IMR-90 (cell line): ENCODE measurements at regions not wholly inside any gene's neighbourhood (a gene's known extent, or its start where the extent isn't known, plus 50 kb on each side); places are given as distances from the start of the nearest gene placed in this dataset.

Source experiments
- CEBPB ChIP-seq: IDR thresholded peaks from 2 replicates; pipeline ENCODE4 v1.6.1; 2012; ENCODE audit warnings: low read depth, low read length, improper control_type of control experiment
- CTCF ChIP-seq: conservative IDR thresholded peaks from 2 replicates; pipeline ENCODE4 v1.5.1; 2012; ENCODE audit warnings: mild to moderate bottlenecking, low read depth, low read length, improper control_type of control experiment
- MAZ ChIP-seq: IDR thresholded peaks from 2 replicates; pipeline ENCODE4 v1.6.1; 2012; ENCODE audit warnings: low read depth, mild to moderate bottlenecking, low read length, improper control_type of control experiment, moderate library complexity, borderline replicate concordance
- MXI1 ChIP-seq: IDR thresholded peaks from 2 replicates; pipeline ENCODE4 v1.6.1; 2012; ENCODE audit warnings: low read depth, mild to moderate bottlenecking, low read length, moderate library complexity, borderline replicate concordance
- POLR2A ChIP-seq: IDR thresholded peaks from 2 replicates; pipeline ENCODE4 v1.6.1; 2012; ENCODE audit warnings: mild to moderate bottlenecking, low read depth, low read length
- SMC3 ChIP-seq: fragments of 150-350 bp; IDR thresholded peaks from 2 replicates; pipeline ENCODE4 v1.6.1; 2016; ENCODE audit warnings: low read depth, mild to moderate bottlenecking, antibody characterized with exemption, low read length, moderate library complexity
- USF2 ChIP-seq: fragments of 150-350 bp; IDR thresholded peaks from 2 replicates; pipeline ENCODE4 v1.6.1; 2017; ENCODE audit warnings: mild to moderate bottlenecking, antibody characterized with exemption, low read length, low read depth

GRCh38 chr2:58974426-58974825 is 733.3 kb upstream of the FANCL start:
- TF ChIP-seq USF2 = no peak
- TF ChIP-seq CTCF = no peak
- TF ChIP-seq POLR2A = no peak
- TF ChIP-seq MXI1 = no peak
- TF ChIP-seq MAZ = no peak
- peak; percentile 22; the same call in 1 of the 2 replicates for TF ChIP-seq CEBPB
- no peak for TF ChIP-seq SMC3
